Brain microvascular endothelial cell (primary cell): ENCODE measurements at regions not wholly inside any gene's neighbourhood (a gene's known extent, or its start where the extent isn't known, plus 50 kb on each side); places are given as distances from the start of the nearest gene placed in this dataset.
"Not testable (repeated sequence)": the region's sequence is repeated elsewhere in the genome, so short reads cannot be mapped to it uniquely, and the experiment has no call there.

Source experiments
- DNase-seq: peaks from one replicate; pipeline ENCODE4 v3.0.0-alpha.2; 2020
- H3K27ac ChIP-seq: fragments of 250-450 bp; sonication (Bioruptor Pico); 2 replicates; pipeline ENCODE4 v1.5.1; 2020; ENCODE audit warnings: mild to moderate bottlenecking, moderate library complexity
- H3K27me3 ChIP-seq: fragments of 250-450 bp; sonication (Bioruptor Pico); replicated peaks from 2 replicates; pipeline ENCODE4 v1.5.1; 2020; ENCODE audit warnings: mild to moderate bottlenecking
- H3K36me3 ChIP-seq: fragments of 250-450 bp; sonication (Bioruptor Pico); replicated peaks from 2 replicates; pipeline ENCODE4 v1.5.1; 2020; ENCODE audit warnings: mild to moderate bottlenecking
- H3K4me3 ChIP-seq: 2 replicates; pipeline ENCODE4 v1.5.1; 2011; ENCODE audit warnings: low read depth, mild to moderate bottlenecking, control low read depth, low read length, moderate library complexity
- in situ Hi-C: cut with HindIII; loops from 2 replicates; pipeline ENCODE4 v1.10.0; 2017; ENCODE audit warnings: low sequenced_read_pairs, low pct_ligation_motif_present
- TF ChIP-seq, protein P1 (sequence below): IDR thresholded peaks from 2 replicates; pipeline ENCODE4 v1.5.1; 2011; ENCODE audit warnings: low read depth, mild to moderate bottlenecking, moderate library complexity, low read length, control low read depth, inconsistent platforms; ENCODE audit errors: missing control alignments

DNA sequence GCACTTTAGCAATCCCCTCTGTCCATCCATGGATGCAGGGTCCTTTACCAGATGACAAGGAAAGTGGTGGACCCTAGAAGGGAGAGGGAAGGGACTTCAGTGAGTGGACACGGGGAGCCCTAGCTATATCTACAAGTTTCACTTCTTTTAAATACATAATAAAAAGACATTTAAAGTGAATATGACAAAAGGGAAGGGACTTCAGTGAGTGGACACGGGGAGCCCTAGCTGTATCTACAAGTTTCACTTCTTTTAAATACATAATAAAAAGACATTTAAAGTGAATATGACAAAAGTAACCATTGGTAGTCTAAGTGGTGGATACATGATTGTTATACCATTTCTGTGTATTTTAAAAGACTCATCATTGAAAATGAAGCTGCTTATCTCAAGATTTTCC is 81.9 kb upstream of the HES1 start:
- H3K27me3 ChIP-seq, result peaks cover 25% of the 10 kb centered on the region
- DNase-seq, result no peak
- in situ Hi-C loops, result no loop called here
- H3K27ac ChIP-seq, result no peak overlapping the region
- TF ChIP-seq, protein P1, sequence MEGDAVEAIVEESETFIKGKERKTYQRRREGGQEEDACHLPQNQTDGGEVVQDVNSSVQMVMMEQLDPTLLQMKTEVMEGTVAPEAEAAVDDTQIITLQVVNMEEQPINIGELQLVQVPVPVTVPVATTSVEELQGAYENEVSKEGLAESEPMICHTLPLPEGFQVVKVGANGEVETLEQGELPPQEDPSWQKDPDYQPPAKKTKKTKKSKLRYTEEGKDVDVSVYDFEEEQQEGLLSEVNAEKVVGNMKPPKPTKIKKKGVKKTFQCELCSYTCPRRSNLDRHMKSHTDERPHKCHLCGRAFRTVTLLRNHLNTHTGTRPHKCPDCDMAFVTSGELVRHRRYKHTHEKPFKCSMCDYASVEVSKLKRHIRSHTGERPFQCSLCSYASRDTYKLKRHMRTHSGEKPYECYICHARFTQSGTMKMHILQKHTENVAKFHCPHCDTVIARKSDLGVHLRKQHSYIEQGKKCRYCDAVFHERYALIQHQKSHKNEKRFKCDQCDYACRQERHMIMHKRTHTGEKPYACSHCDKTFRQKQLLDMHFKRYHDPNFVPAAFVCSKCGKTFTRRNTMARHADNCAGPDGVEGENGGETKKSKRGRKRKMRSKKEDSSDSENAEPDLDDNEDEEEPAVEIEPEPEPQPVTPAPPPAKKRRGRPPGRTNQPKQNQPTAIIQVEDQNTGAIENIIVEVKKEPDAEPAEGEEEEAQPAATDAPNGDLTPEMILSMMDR, result no peak
- H3K4me3 ChIP-seq, result no peak overlapping the region
- no peaks in the 10 kb centered on the region for H3K36me3 ChIP-seq

DNA sequence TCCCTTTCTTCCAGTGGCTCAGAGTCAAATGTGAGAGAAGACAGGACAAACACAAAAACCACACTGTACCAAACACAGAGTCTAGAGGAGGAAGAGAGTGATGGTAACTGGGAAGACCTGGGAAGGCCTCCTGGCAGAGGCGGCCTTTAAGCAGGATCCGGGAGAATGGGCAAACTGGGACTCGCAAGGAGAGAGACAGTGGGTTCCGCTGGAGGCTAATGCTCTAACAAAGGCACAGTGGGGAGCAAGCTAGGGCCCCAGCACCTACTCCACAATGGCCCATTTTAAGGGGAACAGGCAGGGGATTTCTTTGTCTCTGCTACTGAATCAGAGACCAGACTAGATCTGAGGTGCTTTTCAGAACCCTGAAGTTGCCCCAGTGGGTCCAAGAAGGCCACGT is 81.4 kb upstream of the HES1 start:
- H3K4me3 ChIP-seq, result no peak overlapping the region
- no peak overlapping the region for H3K27ac ChIP-seq
- peaks cover 25% of the 10 kb centered on the region for H3K27me3 ChIP-seq
- TF ChIP-seq, protein P1, result no peak
- no peaks in the 10 kb centered on the region for H3K36me3 ChIP-seq
- no peak for DNase-seq
- in situ Hi-C loops, result no loop called here

DNA sequence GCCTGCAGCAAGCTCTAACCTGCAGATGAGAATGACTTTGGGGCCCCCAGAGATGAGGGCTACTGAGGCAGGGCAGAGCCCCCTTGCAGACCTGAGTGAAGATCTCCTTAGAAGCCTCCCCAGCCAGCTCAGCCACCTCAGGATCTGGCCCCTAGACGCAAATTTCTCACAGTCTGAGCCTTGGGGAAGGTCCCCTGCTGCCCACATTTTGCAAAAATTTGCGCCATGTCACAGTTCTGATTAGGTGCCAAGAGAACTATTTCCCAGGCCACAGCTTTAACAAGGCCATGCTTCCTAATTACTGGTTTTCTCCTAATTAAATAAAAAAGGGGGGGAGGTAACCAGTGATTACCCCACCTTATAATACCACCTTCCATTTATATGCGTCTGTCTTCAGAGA is 81.0 kb upstream of the HES1 start:
- DNase-seq, result no peak
- Histone ChIP-seq H3K36me3 (no peaks in the 10 kb centered on the region), H3K27me3 (peaks cover 25% of the 10 kb centered on the region), H3K27ac (no peak overlapping the region), H3K4me3 (no peak overlapping the region)
- in situ Hi-C loops, result no loop called here
- TF ChIP-seq, protein P1, result no peak

DNA sequence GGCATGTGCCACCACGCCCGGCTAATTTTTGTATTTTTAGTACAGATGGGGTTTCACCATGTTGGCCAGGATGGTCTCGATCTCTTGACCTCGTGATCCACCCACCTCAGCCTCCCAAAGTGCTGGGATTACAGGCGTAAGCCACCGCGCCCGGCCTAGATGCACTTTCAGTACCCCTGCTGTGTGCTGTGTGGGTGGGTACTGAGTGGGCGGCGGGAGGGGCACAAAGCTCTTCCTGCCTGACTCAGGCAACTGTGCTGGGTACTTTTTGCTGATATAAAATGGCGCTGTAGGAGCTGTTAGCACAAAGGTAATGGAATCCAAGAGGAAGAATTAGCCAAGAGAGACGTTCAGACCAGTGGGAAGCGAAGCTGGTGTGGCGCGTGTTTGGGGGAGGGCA is 79.6 kb upstream of the HES1 start:
- not testable (repeated sequence) for DNase-seq

DNA sequence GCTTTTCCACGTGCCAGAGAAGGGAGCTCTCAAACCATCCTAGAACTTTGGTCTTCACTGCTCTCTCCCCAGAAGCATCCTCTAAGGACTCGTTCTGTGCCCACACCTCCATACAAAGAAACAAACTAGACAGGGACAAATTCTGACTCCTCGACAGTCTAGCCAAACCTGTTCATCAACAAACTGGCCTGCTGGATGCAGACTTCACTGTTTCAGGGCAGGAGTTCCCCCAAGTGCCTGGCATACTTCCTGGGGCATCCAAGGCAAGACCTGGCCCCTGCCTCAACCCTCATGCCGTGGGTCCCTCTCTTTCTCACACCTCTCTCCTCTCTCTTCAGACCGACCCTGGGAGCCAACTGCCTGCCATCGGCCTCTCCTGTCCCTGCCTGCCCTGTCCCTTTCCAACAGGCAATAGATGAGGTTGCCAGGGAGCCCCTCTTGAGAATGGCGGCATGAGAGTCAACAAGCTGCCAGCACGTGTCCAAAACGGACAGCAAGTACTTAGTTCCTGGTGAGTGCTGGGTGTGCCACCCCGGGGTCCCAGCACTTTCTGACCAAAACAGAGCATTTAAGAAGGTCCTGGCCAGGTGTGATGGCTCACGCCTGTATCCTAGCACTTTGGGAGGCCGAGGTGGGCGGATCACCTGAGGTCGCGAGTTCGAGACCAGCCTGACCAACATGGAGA is 79.1 kb upstream of the HES1 start:
- H3K36me3 ChIP-seq, result no peaks in the 10 kb centered on the region
- no peak overlapping the region for H3K4me3 ChIP-seq
- peaks cover 32% of the 10 kb centered on the region for H3K27me3 ChIP-seq
- TF ChIP-seq, protein P1, result no peak
- H3K27ac ChIP-seq, result no peak overlapping the region
- in situ Hi-C loops, result no loop called here
- DNase-seq, result no peak

More for the DNA sequence above, 79.6 kb upstream of the HES1 start:
- H3K27me3 ChIP-seq, result peaks cover 29% of the 10 kb centered on the region
- in situ Hi-C loops, H3K4me3 ChIP-seq, H3K36me3 ChIP-seq, H3K27ac ChIP-seq: not testable (repeated sequence)

DNA sequence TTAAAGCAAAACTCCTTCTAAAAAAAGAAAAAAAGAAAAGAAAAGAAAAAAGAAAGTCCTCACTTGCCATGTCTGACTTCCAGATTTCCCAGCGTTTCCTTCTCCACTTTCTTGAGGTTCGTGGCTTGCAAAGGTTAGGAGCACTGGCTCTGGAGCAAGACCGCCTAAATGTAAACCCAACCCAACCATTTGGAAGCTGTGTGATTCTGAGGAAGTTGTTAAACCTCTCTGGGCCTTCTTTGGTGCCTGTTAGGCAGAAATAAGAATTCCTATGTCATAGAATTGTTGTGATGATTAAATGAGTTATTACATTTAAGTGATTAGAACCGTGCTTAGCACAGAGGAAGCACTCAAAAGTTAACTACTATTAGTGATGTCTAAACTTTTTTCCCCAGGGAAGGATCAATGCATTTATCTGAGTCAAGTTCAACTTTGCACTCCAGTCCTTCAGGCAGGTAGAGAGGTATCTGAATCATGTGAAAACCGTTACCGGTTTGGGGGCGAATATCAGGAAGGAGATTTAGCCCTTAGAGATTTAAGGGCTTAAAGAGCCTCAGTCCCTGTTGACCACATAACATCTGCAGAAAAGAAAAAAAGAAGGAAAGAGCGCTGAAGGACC is 78.3 kb upstream of the HES1 start:
- Histone ChIP-seq H3K36me3 (no peaks in the 10 kb centered on the region), H3K4me3 (no peak overlapping the region), H3K27me3 (peaks cover 32% of the 10 kb centered on the region), H3K27ac (no peak overlapping the region)
- in situ Hi-C loops, result no loop called here
- TF ChIP-seq, protein P1, result no peak
- no peak for DNase-seq
